ENCODE measurements at regions not wholly inside any gene's neighbourhood (a gene's known extent, or its start where the extent isn't known, plus 50 kb on each side); places are given as distances from the start of the nearest gene placed in this dataset.

DNA sequence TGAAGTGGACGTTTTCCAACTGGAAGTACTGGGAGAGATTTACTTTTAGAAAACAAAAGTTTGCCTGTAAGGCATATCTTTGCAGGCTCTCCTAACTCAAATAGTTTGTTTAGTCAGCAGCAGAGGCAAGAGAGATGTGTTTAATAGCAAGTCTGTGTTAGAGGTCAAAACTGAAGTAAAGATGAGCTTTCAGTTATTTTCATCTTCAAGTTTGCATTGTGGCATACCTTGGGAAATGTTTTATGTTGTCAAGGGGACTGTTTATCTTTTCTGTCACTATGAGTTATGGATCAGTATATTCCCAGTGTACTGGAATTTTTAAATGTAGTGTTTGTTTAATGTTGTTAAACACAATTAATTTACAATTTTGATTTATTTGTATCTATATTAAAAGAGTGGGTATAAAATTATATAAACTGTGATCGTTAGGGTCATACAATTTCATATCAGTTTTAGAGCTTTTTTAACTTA, 169.7 kb upstream of the PPP1R3A start:
- H3K27ac ChIP-seq = peak overlapping the region; percentile 100; the same call in 1 of the 2 replicates
- peak overlapping the region; percentile 94 for H3K4me2 ChIP-seq
- H3K79me2 ChIP-seq (ENCODE audit: insufficient read depth, low read depth) = peaks cover 56% of the 10 kb centered on the region
- no peak overlapping the region for H3K4me3 ChIP-seq (IDR thresholded peaks at IDR 0.05; ENCODE audit: insufficient read depth, low read depth, low read length)
- H3K4me1 ChIP-seq (ENCODE audit: low read depth, poor library complexity, severe bottlenecking) = peaks cover 22% of the 10 kb centered on the region
- H3K36me3 ChIP-seq (ENCODE audit: insufficient read depth) = no peaks in the 10 kb centered on the region
- peak overlapping the region; percentile 97; the same call in 1 of the 2 replicates for H3K9ac ChIP-seq
- H2AFZ ChIP-seq (ENCODE audit: low read depth) = peak overlapping the region; percentile 85; the same call in 1 of the 2 replicates
- H3K27me3 ChIP-seq (ENCODE audit: insufficient read depth, low read depth) = no peaks in the 10 kb centered on the region
- H4K20me1 ChIP-seq (ENCODE audit: insufficient read depth) = no peaks in the 10 kb centered on the region; the same call in 1 of the 2 replicates
- no peak for TF ChIP-seq CTCF (conservative IDR thresholded peaks at IDR 0.05; ENCODE audit: low read depth, low read length)

DNA sequence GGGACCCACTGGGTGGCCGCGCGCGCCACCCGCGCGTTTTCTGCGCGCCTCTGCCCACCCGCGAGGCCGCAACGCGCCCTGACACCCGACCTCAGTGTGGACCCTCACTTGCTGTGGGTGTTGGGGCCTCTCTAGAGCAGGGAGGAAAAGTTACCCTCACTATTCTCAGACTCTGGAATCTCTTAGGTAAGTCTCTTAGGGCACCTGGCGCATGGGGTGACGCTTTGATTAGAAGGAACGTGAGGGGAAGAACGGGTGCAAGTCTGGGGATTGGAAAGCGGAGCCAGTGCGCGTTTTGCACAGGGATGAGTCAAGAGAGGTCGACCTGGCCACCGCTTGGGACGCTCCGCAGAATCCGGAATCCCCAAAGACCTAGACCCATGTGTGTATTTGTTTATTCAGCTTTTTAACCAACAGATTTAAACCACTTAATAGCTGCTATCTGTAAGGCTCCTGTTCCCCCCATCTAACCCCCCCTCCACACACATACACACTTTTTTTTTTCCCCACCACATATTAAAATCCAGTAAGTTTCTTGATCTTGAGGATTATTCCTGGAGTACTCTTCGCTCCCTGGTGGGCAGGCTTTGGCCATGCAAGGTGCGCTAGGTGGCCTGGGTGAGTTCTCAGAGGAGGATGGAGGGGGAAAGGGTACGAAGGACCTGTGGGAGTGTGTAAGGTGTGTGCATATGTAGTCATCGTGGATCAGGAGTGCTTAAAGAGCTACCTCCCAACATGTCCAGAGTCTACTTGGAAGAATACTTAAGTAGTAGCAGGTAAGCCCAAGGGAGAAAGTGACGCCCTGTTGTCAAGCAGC, 169.1 kb upstream of the PPP1R3A start:
- H3K4me3 ChIP-seq (IDR thresholded peaks at IDR 0.05; ENCODE audit: insufficient read depth, low read depth, low read length) = no peak overlapping the region
- peak overlapping the region; percentile 85; the same call in 1 of the 2 replicates for H2AFZ ChIP-seq (ENCODE audit: low read depth)
- H3K27me3 ChIP-seq (ENCODE audit: insufficient read depth, low read depth) = no peaks in the 10 kb centered on the region; the same call in 1 of the 2 replicates
- peak overlapping the region; percentile 97 for H3K9ac ChIP-seq
- peak overlapping the region; percentile 94 for H3K4me2 ChIP-seq
- peaks cover 22% of the 10 kb centered on the region for H3K4me1 ChIP-seq (ENCODE audit: low read depth, poor library complexity, severe bottlenecking)
- H3K36me3 ChIP-seq (ENCODE audit: insufficient read depth) = no peaks in the 10 kb centered on the region
- peak overlapping the region; percentile 100 for H3K27ac ChIP-seq
- peaks cover 54% of the 10 kb centered on the region for H3K79me2 ChIP-seq (ENCODE audit: insufficient read depth, low read depth)
- TF ChIP-seq CTCF (conservative IDR thresholded peaks at IDR 0.05; ENCODE audit: low read depth, low read length) = no peak
- H4K20me1 ChIP-seq (ENCODE audit: insufficient read depth) = no peaks in the 10 kb centered on the region; the same call in 1 of the 2 replicates

DNA sequence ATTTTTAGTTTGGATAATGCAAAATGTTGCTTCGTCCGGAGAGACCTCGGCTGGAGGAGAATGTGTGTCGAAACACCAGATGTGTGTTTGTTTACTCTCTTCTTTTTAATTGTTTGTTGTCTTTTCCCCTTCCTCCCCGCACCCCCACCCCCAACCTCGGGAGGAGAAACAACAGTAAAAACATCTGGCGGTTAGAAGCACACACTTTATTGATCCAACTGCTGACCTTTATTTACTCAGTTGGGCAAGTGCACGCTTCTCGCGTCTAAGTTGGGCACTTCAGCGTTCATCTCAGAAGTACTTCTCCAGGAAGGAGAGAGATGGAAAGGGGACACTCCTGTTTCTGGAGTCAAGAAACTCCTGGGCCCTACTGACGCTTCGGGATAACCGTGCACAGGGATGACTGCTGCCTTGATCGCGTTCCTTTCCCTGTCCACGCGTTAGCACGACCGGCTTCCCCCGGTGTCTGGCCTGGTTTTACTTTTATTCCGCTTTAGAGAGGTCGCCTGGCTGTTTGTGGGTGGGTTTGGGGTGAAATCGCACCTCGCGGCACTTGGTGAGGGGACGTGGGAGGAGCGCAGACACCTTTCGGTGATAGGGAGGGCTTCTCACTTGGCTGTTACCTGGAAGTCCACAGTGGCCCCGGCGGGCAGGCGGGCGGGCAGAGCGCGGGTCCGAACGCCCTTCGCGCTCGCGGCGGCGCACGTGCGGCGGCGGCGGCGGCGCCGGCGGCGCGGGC, 168.3 kb upstream of the PPP1R3A start:
- no peak for TF ChIP-seq CTCF (conservative IDR thresholded peaks at IDR 0.05; ENCODE audit: low read depth, low read length)
- Histone ChIP-seq H3K27ac (peak overlapping the region; percentile 100), H4K20me1 (ENCODE audit: insufficient read depth) (no peaks in the 10 kb centered on the region; the same call in 1 of the 2 replicates), H3K4me3 (IDR thresholded peaks at IDR 0.05; ENCODE audit: insufficient read depth, low read depth, low read length) (no peak overlapping the region), H3K27me3 (ENCODE audit: insufficient read depth, low read depth) (no peaks in the 10 kb centered on the region; the same call in 1 of the 2 replicates), H3K36me3 (ENCODE audit: insufficient read depth) (no peaks in the 10 kb centered on the region), H2AFZ (ENCODE audit: low read depth) (peak overlapping the region; percentile 85), H3K4me2 (peak overlapping the region; percentile 59), H3K79me2 (ENCODE audit: insufficient read depth, low read depth) (peaks cover 46% of the 10 kb centered on the region), H3K9ac (peak overlapping the region; percentile 97), H3K4me1 (ENCODE audit: low read depth, poor library complexity, severe bottlenecking) (peaks cover 29% of the 10 kb centered on the region)

GRCh38 chr7:114086537-114086913, 167.7 kb upstream of the PPP1R3A start:
- no peak overlapping the region for H3K4me3 ChIP-seq (IDR thresholded peaks at IDR 0.05; ENCODE audit: insufficient read depth, low read depth, low read length)
- H3K27me3 ChIP-seq (ENCODE audit: insufficient read depth, low read depth) = no peaks in the 10 kb centered on the region; the same call in 1 of the 2 replicates
- peaks cover 33% of the 10 kb centered on the region for H3K4me1 ChIP-seq (ENCODE audit: low read depth, poor library complexity, severe bottlenecking)
- peak overlapping the region; percentile 97 for H3K9ac ChIP-seq
- peak overlapping the region; percentile 100 for H3K27ac ChIP-seq
- H3K79me2 ChIP-seq (ENCODE audit: insufficient read depth, low read depth) = peaks cover 40% of the 10 kb centered on the region
- peak overlapping the region; percentile 59 for H3K4me2 ChIP-seq
- TF ChIP-seq CTCF (conservative IDR thresholded peaks at IDR 0.05; ENCODE audit: low read depth, low read length) = no peak
- peak overlapping the region; percentile 85 for H2AFZ ChIP-seq (ENCODE audit: low read depth)
- H3K36me3 ChIP-seq (ENCODE audit: insufficient read depth) = no peaks in the 10 kb centered on the region
- no peaks in the 10 kb centered on the region; the same call in 1 of the 2 replicates for H4K20me1 ChIP-seq (ENCODE audit: insufficient read depth)

Data from KMS-11 (cell line).